H4 (cell line): ENCODE measurements at regions not wholly inside any gene's neighbourhood (a gene's known extent, or its start where the extent isn't known, plus 50 kb on each side); places are given as distances from the start of the nearest gene placed in this dataset.
"Not testable (repeated sequence)": the region's sequence is repeated elsewhere in the genome, so short reads cannot be mapped to it uniquely, and the experiment has no call there.

Experiments
- DNase-seq: peaks from one replicate; pipeline ENCODE4 v3.0.0-alpha.2; 2015; ENCODE audit warnings: low spot score

DNA sequence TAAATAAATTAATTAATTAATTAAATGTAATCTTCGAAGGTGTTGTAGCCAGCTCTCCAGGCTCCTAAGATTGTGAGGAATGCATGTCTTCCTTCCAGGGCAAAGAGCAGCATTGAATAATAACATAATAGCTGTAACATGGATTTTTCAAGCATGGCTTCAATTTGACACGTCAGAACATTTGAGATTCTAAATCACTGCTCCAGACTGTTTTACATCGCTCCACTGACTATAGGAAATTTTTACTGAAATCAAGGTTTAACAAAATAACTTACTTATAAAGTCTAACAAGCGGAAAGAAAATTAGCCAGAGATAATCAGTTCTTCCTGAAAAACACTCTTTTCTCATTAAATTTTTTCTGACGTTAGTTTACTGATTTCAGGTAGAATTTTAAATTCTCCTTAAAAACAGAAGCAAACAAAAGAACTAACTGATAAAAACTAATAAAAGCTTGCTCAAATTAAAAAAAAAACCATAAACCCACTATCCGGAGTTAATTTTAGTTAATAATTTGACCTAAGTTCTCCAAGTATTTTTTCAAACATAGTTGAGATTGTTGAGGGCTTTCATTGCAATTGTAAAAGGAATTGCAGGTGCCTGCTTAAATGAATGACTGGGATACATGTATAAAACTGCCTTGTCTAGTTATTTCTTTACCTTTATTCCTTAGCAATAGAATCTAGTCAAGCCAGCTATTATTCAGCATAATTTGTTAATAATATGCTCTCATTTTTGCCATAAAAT, 51.2 kb upstream of the SGCE start:
- DNase-seq = no peak

DNA sequence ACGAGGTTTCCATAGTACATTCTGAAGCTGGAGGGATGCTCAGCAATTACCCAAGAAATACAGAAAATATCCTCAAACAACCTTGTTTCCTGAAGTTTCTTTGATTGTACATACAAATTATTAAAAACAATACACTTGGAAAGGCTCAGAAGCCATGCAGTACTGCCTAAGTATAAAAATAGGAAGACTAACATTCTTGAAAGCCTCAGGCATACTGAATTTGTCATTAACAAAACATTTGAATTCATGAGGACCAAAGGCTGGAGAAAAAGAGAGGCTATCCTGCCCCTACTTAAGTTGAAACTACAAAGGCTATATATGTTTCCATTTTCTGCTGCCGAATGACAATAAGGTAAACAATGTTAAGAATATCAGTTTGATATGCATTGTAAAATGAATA, 54.3 kb upstream of the SGCE start:
- no peak for DNase-seq

DNA sequence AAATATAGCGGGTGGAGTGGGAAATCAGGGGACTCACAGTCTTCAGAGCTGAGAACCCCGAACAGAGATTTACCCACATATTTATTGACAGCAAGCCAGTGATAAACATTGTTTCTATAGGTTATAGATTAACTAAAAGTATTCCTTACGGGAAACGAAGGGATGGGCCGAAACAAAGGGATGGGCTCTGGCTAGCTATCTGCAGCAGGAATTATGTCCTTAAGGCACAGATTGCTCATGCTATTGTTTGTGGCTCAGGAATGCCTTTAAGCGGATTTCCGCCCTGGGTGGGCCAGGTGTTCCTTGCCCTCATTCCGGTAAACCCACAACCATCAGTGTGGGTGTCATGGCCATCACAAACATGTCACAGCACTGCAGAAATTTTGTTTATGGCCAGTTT, 66.4 kb upstream of the SGCE start:
- DNase-seq = not testable (repeated sequence)

DNA sequence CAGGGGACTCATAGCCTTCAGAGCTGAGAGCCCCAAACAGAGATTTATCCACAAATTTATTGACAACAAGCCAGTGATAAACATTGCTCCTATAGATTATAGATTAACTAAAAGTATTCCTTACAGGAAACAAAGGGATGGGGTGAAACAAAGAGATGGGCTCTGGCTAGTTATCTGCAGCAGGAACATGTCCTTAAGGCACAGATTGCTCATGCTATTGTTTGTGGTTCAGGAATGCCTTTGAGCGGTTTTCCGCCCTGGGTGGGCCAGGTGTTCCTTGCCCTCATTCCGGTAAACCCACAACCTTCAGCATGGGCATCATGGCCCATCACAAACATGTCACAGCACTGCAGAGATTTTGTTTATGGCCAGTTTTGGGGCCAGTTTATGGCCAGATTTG, 73.0 kb upstream of the SGCE start:
- not testable (repeated sequence) for DNase-seq

DNA sequence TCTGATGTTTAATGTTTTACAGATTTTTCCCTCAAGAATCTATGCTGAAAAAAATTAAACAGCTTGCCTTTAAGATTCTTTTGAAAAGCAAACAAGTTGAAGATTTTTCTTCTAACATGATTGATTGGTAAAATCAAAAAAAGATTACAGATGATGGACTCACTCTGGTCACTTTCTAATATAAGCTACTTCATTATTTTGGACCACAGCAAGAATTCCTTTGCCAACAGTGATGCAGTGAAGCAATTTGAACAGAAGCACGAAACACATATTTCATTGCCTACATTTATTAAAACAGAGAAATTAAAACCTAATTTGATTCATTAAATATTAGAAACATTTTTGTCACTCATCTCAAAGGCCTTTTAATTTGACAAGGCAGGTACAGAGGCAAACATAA, 82.1 kb upstream of the SGCE start:
- no peak for DNase-seq

DNA sequence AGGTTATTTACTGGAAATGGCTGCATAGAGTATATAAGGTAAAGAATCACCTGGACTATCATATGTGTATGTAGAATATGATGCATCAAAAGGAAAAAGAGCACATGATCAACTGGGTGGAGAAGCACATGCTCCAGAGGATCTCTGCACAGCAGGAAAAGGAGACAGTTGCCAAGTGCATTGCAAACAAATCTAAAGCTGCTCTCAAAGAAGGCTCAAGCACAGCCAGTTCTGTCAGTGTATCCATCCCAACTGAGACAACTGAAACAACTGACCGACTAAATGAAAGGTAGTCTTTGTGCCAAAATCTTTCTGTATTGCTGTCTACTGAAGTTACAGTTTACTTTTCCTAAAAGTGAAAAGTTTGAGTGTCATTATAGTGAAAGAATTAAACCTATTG, 83.2 kb upstream of the SGCE start:
- no peak for DNase-seq

DNA sequence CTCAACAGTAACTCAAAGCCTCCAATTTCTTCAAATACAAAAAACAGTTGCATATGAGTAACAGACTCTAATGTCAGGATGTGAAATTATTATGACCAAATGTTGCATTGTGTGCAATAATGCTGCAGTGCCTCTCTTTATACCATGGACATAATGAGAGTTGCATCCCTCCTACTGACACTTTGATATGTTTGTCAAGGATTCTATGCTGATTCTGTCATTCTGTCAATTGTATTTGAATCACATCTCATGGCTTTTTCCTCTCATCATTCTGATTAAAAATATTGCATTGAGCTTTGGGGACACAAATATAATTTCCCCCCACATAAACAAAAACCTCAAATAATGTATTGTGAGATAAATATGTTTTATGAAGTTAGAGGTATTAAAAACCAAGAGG, 84.6 kb upstream of the SGCE start:
- DNase-seq = no peak

DNA sequence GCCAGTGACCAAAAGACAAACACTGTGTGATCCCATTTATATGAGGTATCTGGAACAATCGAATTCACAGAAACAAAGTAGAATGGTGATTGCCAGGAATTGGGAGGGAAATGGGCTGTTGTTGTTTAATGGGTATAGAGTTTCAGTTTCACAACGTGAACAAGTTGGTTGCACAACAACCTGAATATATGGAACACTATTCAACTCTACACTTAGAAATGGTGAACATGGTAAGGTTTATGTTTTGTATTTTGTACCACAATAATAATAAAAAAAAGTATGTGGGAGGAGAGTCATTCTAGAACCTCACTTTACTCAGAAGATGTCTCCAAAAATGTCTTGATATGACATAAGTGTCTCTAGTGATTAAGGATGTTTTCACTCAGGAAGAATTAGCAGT, 85.2 kb upstream of the SGCE start:
- no peak for DNase-seq

DNA sequence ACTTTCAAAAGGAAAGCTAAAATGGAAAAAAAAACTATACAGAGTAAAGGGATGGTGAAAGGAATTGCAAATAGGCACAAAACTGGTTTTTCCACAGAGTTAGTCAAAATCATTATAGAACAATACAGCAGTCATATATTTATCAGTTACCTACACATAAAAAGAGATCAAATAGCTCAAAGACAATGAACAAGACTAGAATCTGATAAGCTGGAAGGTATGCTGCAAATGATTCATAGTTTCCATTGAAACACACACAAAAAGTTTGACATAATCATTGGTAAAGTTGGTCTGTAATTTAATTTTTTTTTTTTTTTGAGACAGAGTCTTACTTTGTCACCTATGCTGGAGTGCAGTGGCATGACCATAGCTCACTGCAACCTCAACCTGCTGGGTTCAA, 92.4 kb upstream of the SGCE start:
- no peak for DNase-seq

DNA sequence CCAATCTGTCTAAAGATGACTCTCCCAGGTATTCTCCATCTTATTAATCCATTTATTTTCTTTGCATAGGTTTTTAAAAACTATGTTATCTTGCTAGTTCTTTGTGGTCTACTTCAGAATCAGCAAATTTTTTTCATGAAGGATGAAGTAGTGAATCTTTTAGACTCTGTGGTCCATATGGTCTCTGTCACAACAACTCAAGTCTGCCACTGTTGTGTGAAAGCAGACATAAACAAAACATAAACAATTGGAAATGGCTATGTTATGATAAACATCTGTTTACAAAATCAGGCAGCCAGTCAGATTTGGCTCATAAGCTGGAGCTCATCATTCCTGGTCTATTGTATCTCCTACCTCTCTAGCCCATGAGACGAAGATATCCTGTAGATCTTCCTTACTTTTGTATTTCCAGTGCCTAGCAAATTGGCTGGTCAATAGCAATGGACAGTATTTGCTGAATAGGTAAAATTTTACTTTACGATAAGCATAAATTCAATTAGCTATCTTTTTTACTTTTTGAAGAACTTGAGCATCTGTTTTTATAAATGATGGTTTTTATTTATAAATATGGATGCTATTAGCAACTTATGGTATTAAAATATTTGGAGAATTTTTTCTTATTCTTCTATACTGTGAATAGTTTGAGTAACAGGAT, 104.6 kb upstream of the SGCE start:
- DNase-seq = no peak

DNA sequence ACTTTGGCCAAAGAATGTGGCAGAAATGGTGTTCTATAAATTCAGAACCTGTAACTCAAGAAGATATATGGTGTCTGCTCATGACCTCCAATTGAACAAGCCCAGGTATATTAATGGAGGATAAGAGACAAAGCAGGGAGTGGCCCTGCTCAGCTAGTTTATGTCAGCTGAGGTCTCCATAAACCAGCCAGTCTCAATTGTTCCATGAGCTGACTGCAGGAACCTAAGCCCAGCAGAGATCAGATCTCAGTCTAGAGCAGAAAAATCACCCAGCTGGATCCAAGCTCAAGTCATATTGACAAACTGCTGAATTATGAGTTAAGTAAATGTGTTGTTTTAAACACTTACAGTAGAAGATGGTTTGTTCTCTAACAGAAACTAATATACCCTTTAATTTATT, 105.5 kb upstream of the SGCE start:
- DNase-seq = no peak

DNA sequence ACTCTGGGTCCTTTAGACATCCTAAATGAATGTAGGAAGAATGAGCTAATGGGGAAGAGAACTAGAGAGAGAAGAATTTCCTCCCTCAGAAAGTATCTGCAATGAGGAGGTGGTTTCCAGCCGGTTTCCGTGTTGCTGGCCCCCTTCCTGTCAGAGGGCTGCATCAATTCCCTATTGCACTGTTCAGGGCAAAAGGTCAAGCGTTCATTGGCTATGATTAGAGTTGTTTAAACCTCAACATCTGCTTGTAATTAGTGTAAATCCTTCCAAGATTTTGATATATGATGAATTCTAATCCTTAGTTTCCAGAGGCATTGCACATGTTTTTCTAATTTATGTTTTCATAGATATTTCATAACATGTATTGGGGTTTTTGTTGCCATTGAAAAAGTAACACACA, 107.3 kb upstream of the SGCE start:
- DNase-seq = no peak

DNA sequence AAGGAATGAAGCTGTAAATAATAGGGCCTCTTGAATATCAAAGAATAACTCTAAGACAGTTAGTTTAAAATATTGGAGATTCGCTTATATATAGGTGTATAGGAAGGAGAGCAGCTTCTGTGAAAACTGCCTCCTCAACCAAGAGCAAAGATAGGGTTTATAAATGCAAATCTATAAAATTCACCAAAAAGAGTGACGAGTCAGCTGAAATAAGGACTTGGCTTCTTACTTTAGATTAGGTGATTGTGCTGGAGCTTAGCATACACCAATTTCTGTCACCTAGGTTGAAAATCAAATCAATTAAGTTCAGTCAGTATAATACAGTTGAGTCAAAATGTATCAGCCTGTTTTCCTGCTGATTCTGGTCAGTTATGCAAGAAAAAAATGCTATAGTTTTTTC, 113.8 kb upstream of the SGCE start:
- DNase-seq = no peak

DNA sequence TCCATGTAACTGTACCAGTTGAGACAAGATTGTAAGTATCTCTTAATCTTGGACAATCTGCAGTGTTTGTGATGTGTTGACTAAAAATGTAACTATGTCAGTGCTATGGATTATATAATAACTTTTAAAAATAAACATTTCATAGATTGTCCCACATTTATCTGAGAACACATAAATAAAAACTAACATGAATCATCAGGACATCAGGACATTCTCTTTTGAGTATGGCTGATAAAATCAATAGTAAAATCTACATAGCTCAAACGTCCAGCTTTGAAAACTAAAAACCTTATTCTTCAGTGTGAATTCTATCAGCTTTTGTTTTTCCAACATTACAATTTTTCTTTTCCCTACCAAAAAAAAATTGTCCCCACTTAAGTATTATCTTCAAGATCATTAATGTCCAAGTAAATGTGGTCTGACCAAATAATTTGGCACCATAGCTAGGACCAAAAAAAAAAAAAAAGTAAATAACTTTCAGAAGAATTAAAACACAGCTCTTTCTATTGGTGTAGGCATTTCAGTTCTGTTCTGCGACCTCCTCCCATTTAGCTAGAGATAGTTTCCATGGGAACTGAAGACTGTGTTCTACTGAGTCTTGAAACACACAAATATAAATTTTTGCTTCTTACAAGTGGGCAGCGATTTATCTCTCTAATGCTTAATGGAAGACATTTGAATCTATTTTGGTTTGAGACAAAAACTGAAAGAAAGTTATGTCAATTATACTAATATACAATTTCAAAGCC, 123.0 kb upstream of the SGCE start:
- no peak for DNase-seq

DNA sequence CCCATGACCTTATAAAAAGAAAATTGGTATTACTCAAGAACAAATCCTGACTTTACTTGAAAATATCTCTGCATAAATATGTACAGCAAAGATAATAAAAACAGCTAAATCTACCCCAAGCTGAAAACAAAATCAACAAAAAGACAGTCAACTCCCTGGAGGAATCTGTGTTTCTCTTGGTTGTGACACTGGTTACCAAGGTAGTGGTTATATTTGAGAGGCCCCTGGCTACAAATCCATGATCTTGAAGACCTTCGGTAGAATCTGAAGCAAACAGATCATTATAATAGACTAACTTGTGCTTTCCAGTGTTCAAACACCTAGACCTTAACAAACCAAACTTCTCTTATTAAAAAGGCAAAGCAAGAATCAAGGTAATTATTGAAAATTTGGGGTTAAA, 123.9 kb upstream of the SGCE start:
- DNase-seq = no peak

DNA sequence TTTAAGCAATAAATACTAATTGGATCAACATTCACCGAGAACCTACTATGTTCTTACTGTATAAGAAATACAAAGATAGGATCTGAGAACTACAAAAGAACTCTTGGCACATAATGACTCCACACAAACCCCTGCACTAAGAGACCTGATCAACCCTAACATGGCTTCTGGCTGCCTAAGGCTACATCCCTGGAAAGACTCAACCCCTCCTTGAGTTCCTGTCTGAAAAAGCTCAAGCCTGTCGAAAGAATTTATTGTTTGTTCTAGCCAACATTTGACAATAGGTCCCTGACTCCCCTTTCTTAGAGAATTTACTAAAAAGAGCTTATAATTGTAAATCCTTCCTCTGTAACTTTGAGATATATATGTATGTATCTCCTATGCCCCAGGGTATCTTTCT, 125.3 kb upstream of the SGCE start:
- DNase-seq = no peak

DNA sequence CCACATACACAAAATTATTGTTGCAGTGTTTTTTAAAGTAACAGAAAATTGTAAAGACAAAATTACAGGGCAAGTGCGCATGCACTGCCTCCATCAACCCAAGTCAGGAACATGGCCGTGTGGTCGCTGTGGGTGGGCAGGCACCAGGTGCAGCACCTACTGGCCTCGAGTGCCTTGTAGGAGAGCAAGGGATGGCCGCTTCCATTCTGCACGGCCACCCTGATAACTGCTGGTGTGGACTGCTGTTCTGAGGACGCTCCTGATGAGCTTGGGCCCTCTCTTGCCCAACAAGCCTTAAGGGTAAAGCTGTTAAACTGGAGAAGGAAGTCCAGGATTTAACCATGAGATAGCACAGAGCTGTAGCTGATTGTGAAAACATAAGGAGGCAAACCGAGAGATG, 124.6 kb upstream of the PPP1R9A start:
- DNase-seq = no peak

DNA sequence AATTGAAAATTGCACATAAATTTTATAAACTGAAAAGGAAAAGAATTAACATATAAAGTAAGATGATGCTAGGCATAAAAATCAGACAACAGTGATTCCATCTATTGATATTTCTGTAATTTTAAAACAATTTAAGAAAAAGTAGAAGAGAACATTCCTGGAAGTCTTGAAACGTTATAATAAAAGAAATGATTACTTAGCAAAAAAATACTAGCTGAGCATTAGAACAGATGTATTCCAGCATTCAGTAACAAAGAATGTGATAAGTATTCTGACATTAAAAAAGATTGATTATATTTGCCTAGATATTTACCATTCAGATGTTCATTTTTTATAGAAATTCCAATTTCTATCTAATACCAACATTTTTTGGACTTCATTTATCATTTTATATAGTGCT, 120.1 kb upstream of the PPP1R9A start:
- DNase-seq = no peak

DNA sequence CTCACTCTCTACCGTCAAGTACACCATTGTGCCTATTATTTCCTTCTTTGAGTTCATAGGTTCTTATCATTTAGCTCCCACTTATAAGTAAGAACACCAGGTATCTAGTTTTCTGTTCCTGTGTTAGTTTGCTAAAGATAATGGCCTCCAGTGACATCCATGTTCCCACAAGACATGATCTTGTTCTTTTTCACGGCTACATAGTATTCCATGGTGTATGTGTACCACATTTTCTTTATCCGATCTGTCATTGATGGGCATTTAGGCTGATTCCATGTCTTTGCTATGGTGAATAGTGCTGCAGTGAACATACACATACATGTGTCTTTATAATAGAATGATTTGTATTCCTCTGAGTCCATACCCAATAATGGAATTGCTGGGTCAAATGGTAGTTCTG, 119.0 kb upstream of the PPP1R9A start:
- not testable (repeated sequence) for DNase-seq

DNA sequence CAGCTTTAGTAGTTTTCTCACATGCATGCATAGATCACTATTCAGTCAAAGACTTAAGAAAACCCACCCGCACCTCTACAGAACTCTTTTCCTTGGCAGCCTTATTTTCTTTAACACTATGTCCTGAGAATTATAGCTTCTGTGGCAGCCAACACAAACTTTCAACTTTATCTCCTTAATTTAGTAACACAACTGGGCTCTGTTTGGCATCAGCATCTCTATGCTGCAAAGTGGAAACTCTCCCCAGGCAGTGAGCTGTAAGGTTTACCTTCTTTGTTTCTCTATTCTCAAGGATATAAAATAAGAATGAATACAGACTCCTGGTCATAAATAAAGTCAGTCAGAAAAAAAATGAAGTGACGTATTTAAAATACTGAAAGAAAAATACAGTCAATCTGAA, 115.2 kb upstream of the PPP1R9A start:
- no peak for DNase-seq

DNA sequence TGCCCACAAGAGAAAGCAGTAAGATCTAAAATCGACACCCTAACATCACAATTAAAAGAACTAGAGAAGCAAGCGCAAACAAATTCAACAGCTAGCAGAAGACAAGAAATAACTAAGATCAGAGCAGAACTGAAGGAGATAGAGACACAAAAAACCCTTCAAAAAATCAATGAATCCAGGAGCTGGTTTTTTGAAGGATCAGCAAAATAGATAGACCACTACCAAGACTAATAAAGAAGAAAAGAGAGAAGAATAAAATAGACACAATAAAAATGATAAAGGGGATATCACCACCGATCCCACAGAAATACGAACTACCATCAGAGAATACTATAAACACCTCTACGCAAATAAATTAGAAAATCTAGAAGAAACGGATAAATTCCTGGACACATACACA, 110.0 kb upstream of the PPP1R9A start:
- DNase-seq = not testable (repeated sequence)

DNA sequence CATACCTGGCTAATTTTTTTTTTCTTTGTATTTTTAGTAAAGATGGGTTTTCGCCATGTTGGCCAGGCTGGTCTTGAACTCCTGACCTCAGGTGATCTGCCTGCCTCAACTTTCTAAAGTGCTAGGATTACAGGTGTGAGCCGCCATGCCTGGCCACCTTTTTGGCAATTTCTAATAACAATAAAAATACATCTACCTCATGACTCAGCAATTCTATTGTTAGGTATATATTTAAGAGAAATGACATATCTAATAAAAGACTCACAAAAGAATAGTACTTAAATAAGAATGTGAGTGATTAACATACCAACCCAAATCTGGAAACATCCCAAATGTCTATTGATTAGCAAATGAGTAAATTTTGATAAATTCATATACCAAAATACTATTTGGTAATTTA, 103.6 kb upstream of the PPP1R9A start:
- no peak for DNase-seq

DNA sequence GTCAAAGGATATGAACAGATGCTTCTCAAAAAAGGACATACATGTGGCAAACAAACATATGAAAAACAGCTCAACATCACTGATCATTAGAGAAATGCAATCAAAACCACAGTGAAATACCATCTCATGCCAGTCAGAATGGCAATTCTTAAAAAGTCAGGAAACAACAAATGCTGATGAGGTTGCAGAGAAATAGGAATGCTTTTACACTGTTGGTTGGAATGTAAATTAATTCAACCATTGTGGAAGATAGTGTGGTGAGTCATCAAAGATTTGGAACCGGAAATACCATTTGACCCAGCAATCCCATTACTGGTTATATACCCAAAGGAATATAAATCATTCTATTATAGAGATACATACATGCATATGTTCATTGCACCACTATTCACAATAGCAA, 98.7 kb upstream of the PPP1R9A start:
- DNase-seq = peak; percentile 29
